Stomach (tissue), 8 donors: ENCODE measurements at regions not wholly inside any gene's neighbourhood (a gene's known extent, or its start where the extent isn't known, plus 50 kb on each side); places are given as distances from the start of the nearest gene placed in this dataset.
"Not testable (repeated sequence)": the region's sequence is repeated elsewhere in the genome, so short reads cannot be mapped to it uniquely, and the experiment has no call there.

ENCODE experiments used
- DNase-seq, 2 donors: peaks; one replicate each; pipeline versions ENCODE4 v3.0.0 to v3.0.0-alpha.2; 2013 to 2019
- H3K27ac ChIP-seq, 5 donors: fragments of 200-600 bp in 4 of 5; sonication (generic) in 4 of 5; one replicate each; pipeline ENCODE4 v1.5.1; 2013 to 2019; ENCODE audit warnings: mild to moderate bottlenecking in 1 of 5, moderate library complexity in 1 of 5
- H3K27me3 ChIP-seq, 3 donors: fragments of 200-600 bp; sonication (generic); one replicate each; pipeline ENCODE4 v1.5.1; 2017 to 2019; ENCODE audit warnings: mixed run types in 1 of 3
- H3K36me3 ChIP-seq, 4 donors: fragments of 200-600 bp; sonication (generic); 1 replicate in 3 of 4; 2 replicates in 1 of 4; pipeline ENCODE4 v1.5.1; 2016 to 2019
- H3K4me1 ChIP-seq, 4 donors: fragments of 200-600 bp; sonication (generic); one replicate each; pipeline ENCODE4 v1.5.1; 2016 to 2019
- H3K4me3 ChIP-seq, 4 donors: fragments of 200-600 bp; sonication (generic) in 3 of 4; one replicate each; pipeline ENCODE4 v1.5.1; 2016 to 2019; ENCODE audit warnings: mild to moderate bottlenecking in 1 of 4
- H3K9me3 ChIP-seq, 4 donors: fragments of 200-600 bp; sonication (generic); one replicate each; pipeline ENCODE4 v1.5.1; 2016 to 2019
- CTCF ChIP-seq, 7 experiments: fragments of 450-650 bp in 4 of 7; fragments of 200-600 bp in 3 of 7; sonication (generic) in 3 of 7; IDR thresholded peaks; one replicate each; pipeline ENCODE4 v1.5.1; 2016 to 2019; ENCODE audit warnings: antibody characterized with exemption in 7 of 7, control low read depth in 2 of 7, mild to moderate bottlenecking in 1 of 7
- EP300 ChIP-seq: sonication (generic); formaldehyde crosslinking; IDR thresholded peaks from one replicate; pipeline ENCODE4 v1.6.1; 2017; ENCODE audit warnings: antibody characterized with exemption
- POLR2A ChIP-seq, 4 donors: fragments of 450-650 bp; IDR thresholded peaks; one replicate each; pipeline ENCODE4 v1.6.1; 2016; ENCODE audit warnings: antibody characterized with exemption in 4 of 4, control low read depth in 2 of 4, mild to moderate bottlenecking in 1 of 4, moderate library complexity in 1 of 4
- POLR2AphosphoS5 ChIP-seq, 3 donors: sonication (generic); formaldehyde crosslinking; IDR thresholded peaks; one replicate each; pipeline ENCODE4 v1.6.1; 2016; ENCODE audit warnings: antibody characterized with exemption in 3 of 3
- WGBS, 5 donors: extraction: QIAGEN DNeasy Blood & Tissue Kit in 3 of 5; methylation state at CpG; one replicate each; pipeline versions ENCODE4 v1.1.5 to v1.1.7; 2013 to 2018; 5-methylcytosine and 5-hydroxymethylcytosine counted together
- intact Hi-C: fragments of 100-400 bp; cut with DNase I; formaldehyde crosslinking; loops from one replicate; pipeline ENCODE4 v1.15.1; 2023; ENCODE audit warnings: low total_unique reads
- donor health status: healthy with polysubstance abuse.
- donor health status: Bipolar disorder and iron deficiency.
- donor health status: healthy.

- no peak overlapping the region for H3K27ac ChIP-seq
These were observed 407.6 kb upstream of the CCDC54 start for GRCh38 chr3:106969596-106969995.

GRCh38 chr3:106981392-106981791 lies 395.8 kb upstream of the CCDC54 start:
- no peaks in the 10 kb centered on the region for H3K4me1 ChIP-seq
- no peaks in the 10 kb centered on the region for H3K9me3 ChIP-seq
- intact Hi-C loops: no loop called here
- no peak overlapping the region for H3K4me3 ChIP-seq
- H3K36me3 ChIP-seq: no peaks in the 10 kb centered on the region
- no peak for DNase-seq
- 56 to 95% (median 91%) methylated on average over 1 of the region's 1 CpG for WGBS, 5 donors
- H3K27me3 ChIP-seq: no peaks in the 10 kb centered on the region
- no peak overlapping the region for H3K27ac ChIP-seq
- TF ChIP-seq CTCF (IDR thresholded peaks at IDR 0.05) (no peak), POLR2A (IDR thresholded peaks at IDR 0.05) (no peak)

More at GRCh38 chr3:106969596-106969995, 407.6 kb upstream of the CCDC54 start:
- TF ChIP-seq CTCF (IDR thresholded peaks at IDR 0.05): no peak
- no peak for TF ChIP-seq POLR2A (IDR thresholded peaks at IDR 0.05)
- TF ChIP-seq EP300: no peak
- no peak for TF ChIP-seq POLR2AphosphoS5 (IDR thresholded peaks at IDR 0.05)
- no peaks in the 10 kb centered on the region for H3K9me3 ChIP-seq
- no peaks in the 10 kb centered on the region for H3K27me3 ChIP-seq
- no peaks in the 10 kb centered on the region for H3K4me1 ChIP-seq
- no peak for DNase-seq
- intact Hi-C loops: no loop called here
- H3K36me3 ChIP-seq: no peaks in the 10 kb centered on the region
- no peak overlapping the region for H3K4me3 ChIP-seq
- 54 to 63% (median 55%) methylated on average over 4 of the region's 4 CpGs for WGBS, 5 donors

GRCh38 chr3:106985721-106986120 lies 391.5 kb upstream of the CCDC54 start:
- intact Hi-C loops: no loop called here

GRCh38 chr3:106998841-106999682 lies 378.2 kb upstream of the CCDC54 start:
- H3K27me3 ChIP-seq, H3K4me3 ChIP-seq, H3K4me1 ChIP-seq, H3K27ac ChIP-seq, H3K36me3 ChIP-seq, intact Hi-C loops: not testable (repeated sequence)
- H3K9me3 ChIP-seq: peaks cover 0 to 10% (median 0%) of the 10 kb centered on the region in 4 donors
- peak in 1 of 2 donors; percentile 7 for DNase-seq
- 74 to 88% (median 83%) methylated on average over 21 of the region's 21 CpGs for WGBS, 5 donors

More at GRCh38 chr3:106985721-106986120, 391.5 kb upstream of the CCDC54 start:
- no peaks in the 10 kb centered on the region for H3K4me1 ChIP-seq
- no peak overlapping the region for H3K27ac ChIP-seq
- TF ChIP-seq POLR2A (IDR thresholded peaks at IDR 0.05): no peak
- no peak for TF ChIP-seq CTCF (IDR thresholded peaks at IDR 0.05)
- TF ChIP-seq POLR2AphosphoS5 (IDR thresholded peaks at IDR 0.05): no peak
- TF ChIP-seq EP300: no peak
- H3K27me3 ChIP-seq: no peaks in the 10 kb centered on the region
- DNase-seq: no peak
- no peaks in the 10 kb centered on the region for H3K36me3 ChIP-seq
- peaks cover 0 to 9% (median 0%) of the 10 kb centered on the region in 4 donors for H3K9me3 ChIP-seq
- 80 to 93% (median 91%) methylated on average over 2 of the region's 2 CpGs for WGBS, 5 donors
- no peak overlapping the region for H3K4me3 ChIP-seq

- intact Hi-C loops: no loop called here
- Histone ChIP-seq H3K9me3 (peaks cover 0 to 6% (median 0%) of the 10 kb centered on the region in 4 donors), H3K27ac (no peak overlapping the region), H3K27me3 (no peaks in the 10 kb centered on the region), H3K4me1 (no peaks in the 10 kb centered on the region), H3K4me3 (no peak overlapping the region), H3K36me3 (no peaks in the 10 kb centered on the region)
- DNase-seq: no peak
- no peak for TF ChIP-seq POLR2AphosphoS5 (IDR thresholded peaks at IDR 0.05)
- 27 to 65% (median 43%) methylated on average over 2 of the region's 2 CpGs for WGBS, 5 donors
These were observed 375.6 kb upstream of the CCDC54 start for GRCh38 chr3:107001635-107002034.

- DNase-seq, H3K4me3 ChIP-seq, intact Hi-C loops, H3K27ac ChIP-seq, H3K9me3 ChIP-seq, H3K4me1 ChIP-seq, H3K36me3 ChIP-seq, H3K27me3 ChIP-seq: not testable (repeated sequence)
- 50 to 62% (median 59%) methylated on average over 4 of the region's 4 CpGs for WGBS, 5 donors
These were observed 371.9 kb upstream of the CCDC54 start for GRCh38 chr3:107005352-107005751.
